ENCODE measurements at regions not wholly inside any gene's neighbourhood (a gene's known extent, or its start where the extent isn't known, plus 50 kb on each side); places are given as distances from the start of the nearest gene placed in this dataset.

DNA sequence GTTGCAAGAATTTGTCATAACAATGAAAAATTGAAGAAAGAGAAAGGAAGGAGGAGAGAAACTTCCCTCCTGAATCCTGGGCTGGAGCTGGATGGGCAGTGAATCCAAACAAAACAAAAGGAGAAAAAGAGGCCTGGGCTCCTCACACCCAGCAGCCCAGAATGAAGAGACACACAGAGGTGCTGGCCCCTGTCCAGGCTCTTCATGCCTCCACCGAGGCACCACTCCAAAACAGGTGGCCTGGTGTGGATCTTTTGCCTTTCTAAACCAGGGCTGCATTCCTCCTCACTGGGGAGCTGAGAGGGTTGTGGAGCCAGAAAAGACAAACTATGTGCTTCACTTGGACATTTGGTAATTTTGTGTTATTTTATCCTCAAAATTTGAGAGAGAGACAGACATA is 76.0 kb downstream of the FAM124B start:
- DNase-seq (ENCODE audit: low read depth) = no peak

DNA sequence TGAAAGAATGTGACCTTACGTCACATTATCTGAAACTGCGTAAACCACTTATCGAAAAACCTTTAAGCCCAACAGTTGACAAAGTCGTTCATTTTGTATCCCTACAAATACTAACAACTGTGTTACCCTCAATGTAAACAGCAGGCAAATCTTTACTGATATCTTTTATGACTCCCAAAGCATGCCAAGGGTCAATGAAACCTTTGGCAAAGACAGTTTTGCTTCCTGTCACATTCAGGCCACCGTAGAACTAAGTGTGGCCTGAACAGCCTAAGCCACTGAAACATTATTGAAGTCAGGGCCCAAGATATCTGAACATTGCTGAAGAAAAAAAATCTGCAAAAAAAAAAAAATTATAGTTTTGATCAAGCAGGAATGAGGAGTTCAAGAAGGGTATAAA is 77.3 kb downstream of the FAM124B start:
- DNase-seq (ENCODE audit: low read depth) = no peak

DNA sequence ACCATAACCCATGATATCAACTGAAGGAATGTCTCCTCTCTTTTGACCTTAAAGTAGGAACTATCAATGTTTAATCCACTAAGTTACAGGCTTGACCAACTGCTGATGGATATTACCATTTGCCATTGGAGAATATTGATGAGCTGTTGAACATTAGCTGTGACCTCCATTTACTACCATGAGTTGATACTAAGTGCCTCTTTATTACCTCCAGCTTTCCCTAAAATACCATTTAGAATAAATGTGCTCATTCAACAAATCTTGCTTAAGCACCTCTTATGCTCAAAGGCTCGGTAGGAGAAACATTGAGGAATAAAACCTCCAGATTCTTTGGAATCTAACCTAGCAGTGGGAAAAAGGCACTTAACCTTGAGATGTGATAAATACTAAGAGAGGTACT is 81.2 kb downstream of the FAM124B start:
- no peak for DNase-seq (ENCODE audit: low read depth)

DNA sequence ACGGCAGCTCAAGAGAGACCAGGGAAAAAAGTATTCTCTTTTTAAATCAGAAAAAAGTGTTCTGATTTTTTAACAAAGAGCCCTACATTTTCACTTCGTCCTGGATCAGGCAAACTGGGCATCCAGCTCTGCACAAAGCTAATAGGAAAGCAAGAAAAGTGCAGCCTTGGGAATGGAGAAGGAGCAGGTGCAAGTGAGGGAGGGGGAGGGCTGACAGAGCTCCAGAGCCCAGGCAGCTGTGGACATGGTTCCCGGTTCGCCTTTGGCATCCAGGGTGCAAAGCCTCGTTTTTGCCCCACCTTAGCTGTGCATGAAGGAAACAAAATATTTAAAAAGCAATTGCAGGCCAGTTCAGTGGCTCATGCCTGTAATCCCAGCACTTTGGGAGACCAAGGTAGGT is 82.2 kb downstream of the FAM124B start:
- DNase-seq (ENCODE audit: low read depth) = no peak

DNA sequence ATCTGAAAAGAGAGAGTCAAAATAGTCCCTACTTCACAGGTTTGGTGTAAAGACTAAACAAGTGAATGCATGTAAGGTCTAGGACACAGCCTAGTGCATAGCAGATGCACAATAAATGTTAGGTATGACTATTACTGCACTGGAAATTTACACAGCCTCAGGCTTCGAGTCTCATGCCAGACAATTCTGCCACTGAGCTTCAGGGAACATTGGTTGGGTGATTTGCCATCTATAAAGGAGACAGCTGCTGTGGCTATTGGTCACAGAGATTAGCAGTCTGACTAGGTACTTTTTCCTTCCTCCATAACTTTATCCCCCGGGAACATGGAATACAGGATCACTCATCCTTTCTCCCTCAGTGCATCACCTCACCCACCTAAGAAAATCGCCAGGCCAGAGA is 89.2 kb downstream of the FAM124B start:
- DNase-seq (ENCODE audit: low read depth) = peak; percentile 2

DNA sequence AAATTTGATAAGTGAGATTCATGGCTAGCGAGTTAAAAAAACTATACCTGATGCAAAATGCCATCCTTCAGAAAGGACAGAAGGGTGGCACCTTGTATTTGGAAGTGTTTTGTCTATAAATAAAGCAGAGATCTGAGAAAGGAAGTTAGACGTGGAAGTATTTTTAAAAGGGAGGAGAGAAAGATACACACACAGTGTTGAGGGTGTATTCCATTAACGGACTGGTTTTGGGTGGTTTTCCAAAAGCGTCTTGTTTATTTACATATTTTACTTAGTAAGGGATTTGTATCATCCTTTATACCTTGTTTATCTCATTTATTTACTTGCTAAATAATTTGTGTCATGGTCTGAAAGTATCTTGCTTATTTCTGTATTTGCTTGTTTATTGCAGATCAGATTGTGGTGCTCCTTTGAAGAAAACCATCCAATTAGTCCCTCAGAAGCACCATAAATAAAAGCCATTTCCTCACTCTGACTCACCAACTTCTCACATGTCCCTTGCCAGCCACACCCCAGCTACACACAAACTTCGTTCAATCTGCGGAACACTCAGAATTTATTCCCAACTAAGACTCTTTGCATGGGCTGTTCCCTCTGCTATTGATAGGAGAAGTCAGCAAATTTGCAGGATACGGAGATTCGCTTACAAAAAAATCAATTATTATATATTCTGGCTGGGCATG is 90.8 kb downstream of the FAM124B start:
- peak; percentile 25 for DNase-seq (ENCODE audit: low read depth)

DNA sequence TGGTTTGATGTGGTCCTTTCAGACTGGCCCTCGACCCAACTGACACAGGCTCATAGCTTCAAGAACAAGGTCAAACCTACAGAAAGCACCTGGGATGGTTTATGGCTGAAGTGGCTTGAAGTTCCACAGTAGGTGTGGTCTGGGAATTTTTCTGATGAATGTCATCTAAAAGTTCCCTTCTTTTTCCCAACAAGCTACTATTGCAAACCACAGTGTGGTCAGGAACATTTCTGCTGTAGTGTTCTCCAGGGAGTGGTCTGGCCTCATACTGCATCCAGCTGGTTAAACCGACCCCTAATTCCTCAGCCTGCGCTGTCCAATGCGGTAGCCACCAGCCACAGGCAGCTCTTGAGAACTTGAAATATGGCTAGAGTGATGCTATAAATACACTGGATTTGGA is 92.7 kb downstream of the FAM124B start:
- DNase-seq (ENCODE audit: low read depth) = peak; percentile 6

DNA sequence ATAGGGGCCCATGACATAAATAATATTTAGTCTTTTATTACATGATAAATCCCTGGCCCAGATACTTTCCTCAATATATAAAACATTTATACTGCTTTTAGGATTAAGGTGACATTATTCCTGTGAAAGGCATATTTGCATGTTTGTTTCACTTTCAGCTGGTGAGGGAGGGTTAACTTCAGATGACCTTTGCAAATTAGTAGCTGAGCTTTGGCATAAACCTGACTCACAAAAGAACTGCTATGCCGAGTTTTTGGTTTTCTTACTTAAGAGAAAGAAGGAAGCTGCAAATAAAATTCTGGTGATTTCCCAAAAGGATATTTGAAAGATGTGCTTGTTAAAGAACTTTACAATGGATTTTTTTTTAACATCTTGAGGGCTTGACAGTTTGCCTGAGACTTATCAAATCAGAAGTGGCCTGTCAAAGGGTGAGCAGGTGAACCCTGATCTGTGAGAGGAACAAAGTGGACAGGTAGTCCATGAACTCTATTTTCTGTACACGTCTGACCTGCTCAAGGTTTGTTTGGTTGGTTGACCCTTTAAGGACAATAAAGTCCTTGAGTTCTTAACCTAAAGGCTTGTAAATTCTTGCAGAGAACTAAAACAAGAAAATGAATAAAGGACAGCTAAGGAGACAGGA is 93.5 kb downstream of the FAM124B start:
- peak; percentile 32 for DNase-seq (ENCODE audit: low read depth)

DNA sequence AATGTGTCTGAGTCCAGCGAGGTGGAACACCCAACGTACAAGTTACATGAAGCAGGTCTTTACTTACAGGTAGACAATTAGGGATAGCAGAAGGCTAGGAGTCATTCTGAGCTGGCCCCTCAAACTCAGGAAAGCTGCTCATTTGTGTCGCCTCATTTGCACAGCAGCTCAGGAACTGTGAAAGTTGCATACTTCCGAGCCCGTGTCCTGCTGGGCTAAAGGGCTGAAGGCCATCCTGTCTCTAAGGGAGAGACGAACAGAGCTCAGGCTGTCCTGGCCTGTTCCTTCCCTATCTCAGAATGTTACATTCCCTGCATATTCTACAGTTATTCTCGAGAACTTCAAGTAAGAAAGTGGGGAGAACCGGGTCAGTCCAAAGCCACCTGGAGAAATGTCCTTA is 99.0 kb downstream of the FAM124B start:
- no peak for DNase-seq (ENCODE audit: low read depth)

DNA sequence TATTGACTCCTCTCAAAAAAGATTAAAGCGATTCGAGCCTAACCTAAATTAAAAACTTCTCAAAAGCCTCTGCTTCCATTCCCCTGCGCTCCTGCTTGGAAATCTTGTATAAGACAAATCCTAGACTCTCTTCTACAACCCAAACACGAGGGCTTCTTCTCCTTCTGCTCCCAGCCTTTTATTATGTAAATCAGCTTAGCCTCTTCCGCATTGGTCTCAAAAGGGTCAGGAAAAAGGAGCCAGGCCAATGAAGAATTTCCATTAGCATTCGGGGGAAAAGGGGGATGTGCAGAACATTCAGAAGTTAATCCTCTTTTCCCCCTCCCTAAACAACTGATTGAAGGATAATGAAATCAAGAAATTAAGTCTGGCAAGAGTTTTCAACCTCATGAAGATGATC is 107.9 kb downstream of the FAM124B start:
- DNase-seq (ENCODE audit: low read depth) = no peak

DNA sequence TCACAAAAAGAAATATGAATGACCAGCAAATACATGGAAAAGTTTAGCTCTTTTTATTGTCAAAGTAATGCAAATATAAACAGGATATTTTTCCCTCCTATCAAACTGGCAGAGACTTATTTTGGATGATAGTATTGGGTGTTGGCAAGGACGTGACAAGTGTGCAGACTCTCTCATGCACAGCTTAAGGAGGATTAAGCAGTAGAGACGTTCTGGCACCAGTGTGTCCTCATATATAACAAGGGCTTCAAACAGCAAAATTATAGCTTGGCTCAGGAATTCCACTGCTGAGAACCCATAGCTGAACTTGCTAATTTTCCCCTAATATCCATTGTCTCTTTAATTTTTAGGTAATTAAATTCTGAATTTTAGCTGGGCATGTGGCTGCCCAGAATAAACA is 114.4 kb downstream of the FAM124B start:
- DNase-seq (ENCODE audit: low read depth) = no peak

DNA sequence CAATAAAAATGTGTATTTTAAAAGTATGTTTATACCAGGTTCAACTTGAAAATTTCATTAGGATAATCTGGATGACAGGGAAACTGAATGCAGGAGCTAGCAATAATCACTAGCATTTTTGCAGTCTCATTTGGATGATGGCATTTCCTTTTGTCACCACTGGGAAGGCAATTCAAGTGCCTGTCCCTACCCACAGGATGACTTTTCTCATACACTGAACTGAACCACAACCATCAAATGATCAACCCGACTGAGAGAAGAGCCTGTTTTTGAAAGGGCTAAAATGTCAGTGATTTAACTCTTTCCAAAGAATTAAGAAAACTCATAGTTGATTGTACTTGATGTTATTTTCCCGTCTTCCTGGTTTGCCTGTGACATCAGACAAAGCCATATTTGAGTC is 115.0 kb downstream of the FAM124B start:
- peak; percentile 16 for DNase-seq (ENCODE audit: low read depth)

DNA sequence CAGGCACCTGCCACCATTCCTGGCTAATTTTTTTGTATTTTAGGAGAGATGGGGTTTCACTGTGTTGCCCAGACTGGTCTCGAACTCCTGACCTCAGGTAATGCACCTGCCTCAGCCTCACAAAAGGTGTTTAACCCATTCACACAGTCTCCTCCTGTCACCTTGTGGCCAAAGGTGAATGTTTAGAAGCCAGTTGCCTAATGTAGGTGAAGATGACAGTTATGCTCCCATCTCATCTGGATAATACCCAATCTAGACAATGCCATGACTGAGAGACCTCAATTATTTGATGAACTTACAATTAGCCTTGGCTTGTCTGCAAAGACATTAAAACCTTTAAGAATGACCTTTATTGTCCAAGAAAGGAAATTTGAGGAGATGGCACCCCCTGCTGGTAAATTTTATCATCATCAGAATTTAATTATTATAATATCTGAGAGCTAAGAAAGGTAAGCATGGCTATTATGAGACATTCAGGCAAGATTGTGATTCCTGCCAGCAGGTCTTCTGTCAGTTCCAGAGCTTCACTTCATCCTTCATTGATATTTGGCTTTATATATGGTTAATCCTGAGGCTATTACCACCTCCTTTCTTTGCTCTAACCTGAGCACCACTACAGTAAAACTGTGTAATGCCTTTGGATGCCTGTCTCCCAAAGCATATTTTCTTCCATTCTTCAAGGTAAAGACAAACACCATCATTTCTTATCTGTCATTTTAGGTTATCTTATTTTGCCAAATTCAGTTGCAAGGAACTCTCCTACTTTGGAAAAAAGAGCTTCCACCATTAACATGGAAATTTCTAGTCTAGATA is 117.6 kb downstream of the FAM124B start:
- peak; percentile 44 for DNase-seq (ENCODE audit: low read depth)

DNA sequence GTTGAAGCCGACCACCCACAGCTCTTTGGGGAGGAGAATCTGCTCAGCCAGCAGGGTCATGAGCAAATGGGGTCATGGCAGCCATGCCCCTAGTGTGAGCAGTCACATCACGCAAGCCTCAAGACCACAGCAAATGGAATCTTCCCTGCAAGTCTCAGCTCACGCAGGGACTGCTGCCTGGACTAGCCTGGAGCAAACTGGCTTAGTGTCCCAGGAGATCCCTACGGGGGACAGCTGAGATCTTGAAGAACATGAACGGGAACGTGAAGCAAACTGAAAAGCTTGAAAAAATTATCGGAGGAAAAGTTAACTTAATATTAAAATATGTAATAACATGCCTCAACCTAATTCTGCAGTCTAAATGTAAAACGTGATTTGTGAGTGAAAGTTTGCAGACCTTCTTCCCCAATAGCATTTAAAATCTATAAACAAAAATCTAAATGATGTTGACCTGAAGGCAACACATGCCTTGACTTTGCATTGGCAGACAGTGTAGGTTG is 118.4 kb downstream of the FAM124B start:
- no peak for DNase-seq (ENCODE audit: low read depth)

DNA sequence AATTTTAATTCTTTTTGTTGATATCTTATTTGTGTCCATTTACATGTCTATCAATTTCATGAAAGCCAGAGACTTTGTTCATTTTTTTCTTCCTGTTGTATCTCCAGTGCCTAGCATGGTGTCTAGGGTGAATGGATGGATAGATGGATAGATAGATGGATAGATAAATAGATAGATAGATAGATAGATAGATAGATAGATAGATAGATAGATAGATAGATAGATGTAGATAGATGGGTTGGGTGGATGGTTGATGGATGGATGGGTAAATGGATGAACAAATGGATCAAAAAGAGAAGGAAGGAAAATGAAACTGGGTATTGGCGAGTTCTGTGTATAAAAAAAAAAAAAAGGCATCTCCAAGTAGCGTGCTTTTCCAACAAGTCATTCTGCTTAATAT is 120.5 kb downstream of the FAM124B start:
- no peak for DNase-seq (ENCODE audit: low read depth)

DNA sequence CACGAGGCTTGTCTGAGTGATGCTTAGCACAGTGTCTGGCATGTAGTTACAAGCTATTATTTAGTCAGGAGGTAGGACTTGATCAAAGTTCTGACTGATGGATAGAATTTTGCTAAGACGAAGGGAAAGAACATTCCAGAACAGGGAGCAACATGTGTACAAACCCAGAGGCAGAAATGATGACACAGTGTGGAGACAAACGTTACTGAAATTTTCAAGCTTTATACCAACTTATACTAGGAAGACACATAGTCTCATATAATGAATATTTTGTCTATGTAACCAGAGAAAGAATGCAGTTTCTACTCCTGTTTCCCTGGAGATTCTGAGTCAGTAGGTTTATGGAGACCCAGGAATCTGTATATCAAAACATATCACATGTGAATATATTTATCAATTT is 123.4 kb downstream of the FAM124B start:
- DNase-seq (ENCODE audit: low read depth) = peak; percentile 7

DNA sequence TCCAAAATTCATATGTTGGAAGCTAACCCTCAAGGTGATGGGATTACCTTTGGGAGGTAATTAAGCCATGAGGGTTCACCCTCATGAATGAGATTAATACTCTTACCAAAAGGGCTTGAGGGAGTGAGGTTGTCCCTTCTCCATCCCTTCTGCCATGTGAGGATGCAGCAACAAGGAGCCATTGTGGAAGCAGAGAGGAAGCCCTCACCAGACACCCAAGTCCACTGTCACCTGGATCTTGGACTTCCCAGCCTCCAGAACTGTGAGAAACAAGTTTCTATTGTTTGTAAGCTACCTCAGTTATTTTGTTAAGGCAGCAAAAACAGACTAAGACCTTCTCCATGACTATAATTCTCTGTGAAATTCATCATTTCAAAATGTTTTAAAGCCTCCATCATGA is 125.7 kb downstream of the FAM124B start:
- no peak for DNase-seq (ENCODE audit: low read depth)

DNA sequence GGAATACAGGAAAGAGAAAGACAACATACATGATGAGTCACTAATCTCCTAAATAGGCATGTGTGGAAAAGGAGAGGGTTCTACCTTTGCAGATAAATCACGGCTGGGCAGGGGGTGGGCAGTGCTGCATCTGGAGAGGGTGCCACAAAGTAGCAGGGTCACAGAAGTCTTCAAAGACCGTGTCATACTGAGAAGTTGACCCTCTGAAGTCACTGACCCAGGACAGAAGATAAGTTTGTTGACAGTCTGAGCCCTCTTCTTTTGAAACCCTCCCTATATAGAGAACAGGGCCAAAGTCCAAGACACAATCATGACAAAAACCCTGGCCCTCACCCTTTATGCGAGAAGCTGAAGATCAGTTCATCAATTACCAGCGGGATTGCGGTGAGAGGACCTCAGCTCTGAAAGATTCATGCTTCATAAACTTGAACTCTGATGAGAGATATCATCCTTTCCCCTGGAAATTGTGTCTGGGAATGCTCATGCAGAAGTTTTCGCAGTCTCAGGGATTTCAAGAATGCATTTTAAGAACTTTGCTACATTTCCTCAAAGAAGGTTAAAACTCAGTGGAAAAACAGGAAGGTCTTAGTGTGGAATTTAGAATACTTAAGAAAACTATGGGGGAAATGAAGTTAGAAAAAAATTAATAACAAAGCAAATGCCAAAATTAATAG is 129.5 kb downstream of the FAM124B start:
- peak; percentile 3 for DNase-seq (ENCODE audit: low read depth)

DNA sequence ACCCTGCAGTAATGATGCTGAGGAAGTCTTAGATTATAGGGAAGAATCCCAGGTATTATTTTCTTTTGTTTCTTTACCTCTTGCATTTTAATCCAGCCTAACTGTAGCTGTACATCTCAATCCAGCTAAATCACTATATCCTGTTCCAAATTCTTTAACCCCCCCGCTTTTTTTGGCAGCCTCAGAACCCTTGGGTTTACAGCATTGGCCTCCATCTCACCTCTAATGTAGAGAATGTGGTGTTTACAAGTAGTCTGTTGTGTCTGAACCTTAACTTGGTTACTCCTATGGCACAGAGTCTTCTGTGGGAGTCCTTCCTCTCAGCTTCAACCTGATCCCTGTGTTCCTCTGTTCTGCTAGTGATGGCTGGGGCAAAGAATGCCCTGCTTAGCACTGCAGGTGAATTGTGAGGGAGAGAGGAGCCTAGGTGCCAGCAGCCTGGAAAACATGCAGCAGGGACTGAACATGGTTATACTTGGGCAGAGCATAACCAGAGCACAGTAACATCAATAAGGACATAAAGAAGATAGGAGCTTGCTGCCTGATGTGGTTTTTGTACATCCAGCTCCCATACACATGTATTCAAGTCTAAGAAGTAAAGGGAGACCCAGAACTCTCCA is 130.2 kb downstream of the FAM124B start:
- DNase-seq (ENCODE audit: low read depth) = no peak

DNA sequence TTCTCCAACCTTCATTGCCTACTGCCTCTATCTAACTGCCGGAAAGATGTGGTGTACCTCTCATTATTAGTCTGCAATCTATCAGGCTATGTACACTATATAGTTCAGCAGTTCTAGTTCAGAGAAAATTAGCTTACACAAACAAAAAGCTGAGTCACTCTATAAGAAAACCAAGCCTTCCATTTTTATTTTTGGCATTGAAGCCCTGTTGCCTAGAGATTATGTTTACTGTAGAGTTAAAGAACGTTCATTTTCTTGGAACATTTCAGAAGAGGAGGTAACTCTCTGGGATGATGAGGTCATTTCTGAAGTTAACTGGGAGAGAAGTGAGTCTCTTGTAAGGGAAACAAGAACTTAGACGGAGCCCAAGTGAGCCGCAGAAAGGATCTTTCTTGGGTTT is 133.5 kb downstream of the FAM124B start:
- DNase-seq (ENCODE audit: low read depth) = peak; percentile 90

DNA sequence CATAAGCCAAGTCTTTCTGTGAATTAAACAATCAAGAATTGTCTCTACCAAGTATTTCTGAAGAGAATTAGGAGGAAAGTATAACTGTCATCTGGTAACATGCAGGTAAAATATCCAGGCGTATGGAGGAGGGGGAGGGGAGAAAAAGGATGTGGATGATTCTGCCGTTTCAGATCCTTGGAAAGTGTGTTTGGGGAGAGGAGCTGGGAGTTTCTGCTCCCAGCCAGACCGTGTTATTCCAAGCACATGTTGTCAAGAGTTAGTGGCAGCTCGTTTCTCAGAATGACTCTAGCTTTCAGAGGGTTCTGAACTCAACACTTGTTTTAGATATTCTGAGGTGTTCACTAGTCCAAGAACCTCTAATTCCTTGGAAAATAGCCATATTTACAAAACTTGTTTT is 137.6 kb downstream of the FAM124B start:
- DNase-seq (ENCODE audit: low read depth) = no peak

DNA sequence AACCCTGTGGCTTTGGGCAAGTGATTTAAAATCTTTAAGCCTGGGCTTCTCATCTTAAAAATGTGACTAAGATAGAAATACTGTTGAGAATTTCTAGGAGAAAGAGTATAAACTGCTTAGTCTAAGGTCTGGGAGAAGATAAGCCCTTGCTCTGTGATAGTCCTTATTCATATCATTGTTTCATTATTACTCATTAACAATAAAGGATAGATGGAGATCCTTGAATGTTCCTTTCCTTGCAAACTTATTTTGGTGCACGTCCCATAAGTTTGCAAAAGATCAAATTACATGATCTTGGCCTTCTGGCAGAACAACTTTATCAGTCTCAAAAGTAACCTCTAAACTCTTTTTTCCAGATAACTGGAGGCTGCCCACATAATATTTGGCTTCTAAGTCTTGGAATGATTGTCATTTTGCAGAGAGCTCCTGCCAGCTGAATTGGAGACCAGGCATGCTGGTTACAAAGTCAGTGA is 138.3 kb downstream of the FAM124B start:
- peak; percentile 63 for DNase-seq (ENCODE audit: low read depth)

Data from M059J (cell line).